ENCODE measurements at regions not wholly inside any gene's neighbourhood (a gene's known extent, or its start where the extent isn't known, plus 50 kb on each side); places are given as distances from the start of the nearest gene placed in this dataset.

GRCh38 chr2:8315531-8316165 lies 366.2 kb upstream of the ID2 start:
- TF ChIP-seq CTCF (IDR thresholded peaks at IDR 0.05; ENCODE audit: low read depth, low read length, poor library complexity, severe bottlenecking) (no peak), EZH2phosphoT487 (IDR thresholded peaks at IDR 0.05; ENCODE audit: borderline replicate concordance, low read length) (no peak)
- Histone ChIP-seq H3K36me3 (ENCODE audit: control insufficient read depth, low read length) (no peaks in the 10 kb centered on the region), H3K27ac (ENCODE audit: low read depth, low read length) (no peak overlapping the region), H4K20me1 (ENCODE audit: control insufficient read depth, insufficient read depth, low read depth, low read length) (no peaks in the 10 kb centered on the region), H3K4me2 (ENCODE audit: low read length) (no peak overlapping the region), H3K4me1 (ENCODE audit: control insufficient read depth, low read length) (peaks cover 40% of the 10 kb centered on the region), H3K9me3 (ENCODE audit: control insufficient read depth, insufficient read depth, low read length) (no peaks in the 10 kb centered on the region), H3K27me3 (ENCODE audit: control insufficient read depth, low read length) (no peaks in the 10 kb centered on the region), H3K9me2 (replicated peaks; ENCODE audit: control insufficient read depth, low read length) (no peaks in the 10 kb centered on the region), H3F3A (ENCODE audit: control insufficient read depth, insufficient read depth) (no peaks in the 10 kb centered on the region), H3K79me2 (ENCODE audit: control insufficient read depth, low read length) (no peaks in the 10 kb centered on the region), H3K4me3 (ENCODE audit: low read length) (no peak overlapping the region)

GRCh38 chr2:8316356-8316755 lies 365.5 kb upstream of the ID2 start:
- H3F3A ChIP-seq (ENCODE audit: control insufficient read depth, insufficient read depth) = no peaks in the 10 kb centered on the region
- H3K9me2 ChIP-seq (replicated peaks; ENCODE audit: control insufficient read depth, low read length) = no peaks in the 10 kb centered on the region
- no peaks in the 10 kb centered on the region for H3K9me3 ChIP-seq (ENCODE audit: control insufficient read depth, insufficient read depth, low read length)
- TF ChIP-seq CTCF (IDR thresholded peaks at IDR 0.05; ENCODE audit: low read depth, low read length, poor library complexity, severe bottlenecking) (no peak), EZH2phosphoT487 (IDR thresholded peaks at IDR 0.05; ENCODE audit: borderline replicate concordance, low read length) (no peak)
- H3K4me3 ChIP-seq (ENCODE audit: low read length) = no peak overlapping the region
- no peaks in the 10 kb centered on the region for H3K79me2 ChIP-seq (ENCODE audit: control insufficient read depth, low read length)
- no peak overlapping the region for H3K4me2 ChIP-seq (ENCODE audit: low read length)
- H3K27ac ChIP-seq (ENCODE audit: low read depth, low read length) = no peak overlapping the region
- H3K4me1 ChIP-seq (ENCODE audit: control insufficient read depth, low read length) = peaks cover 33% of the 10 kb centered on the region
- no peaks in the 10 kb centered on the region for H3K27me3 ChIP-seq (ENCODE audit: control insufficient read depth, low read length)
- no peaks in the 10 kb centered on the region for H3K36me3 ChIP-seq (ENCODE audit: control insufficient read depth, low read length)
- H4K20me1 ChIP-seq (ENCODE audit: control insufficient read depth, insufficient read depth, low read depth, low read length) = no peaks in the 10 kb centered on the region

GRCh38 chr2:8317418-8317817 lies 364.4 kb upstream of the ID2 start:
- H3K36me3 ChIP-seq (ENCODE audit: control insufficient read depth, low read length) = no peaks in the 10 kb centered on the region
- H3K4me2 ChIP-seq (ENCODE audit: low read length) = no peak overlapping the region
- H3K9me2 ChIP-seq (replicated peaks; ENCODE audit: control insufficient read depth, low read length) = no peaks in the 10 kb centered on the region
- no peaks in the 10 kb centered on the region for H3K9me3 ChIP-seq (ENCODE audit: control insufficient read depth, insufficient read depth, low read length)
- TF ChIP-seq EZH2phosphoT487 (IDR thresholded peaks at IDR 0.05; ENCODE audit: borderline replicate concordance, low read length) = no peak
- no peak for TF ChIP-seq CTCF (IDR thresholded peaks at IDR 0.05; ENCODE audit: low read depth, low read length, poor library complexity, severe bottlenecking)
- H3K27ac ChIP-seq (ENCODE audit: low read depth, low read length) = no peak overlapping the region
- H4K20me1 ChIP-seq (ENCODE audit: control insufficient read depth, insufficient read depth, low read depth, low read length) = no peaks in the 10 kb centered on the region
- H3K27me3 ChIP-seq (ENCODE audit: control insufficient read depth, low read length) = no peaks in the 10 kb centered on the region
- no peaks in the 10 kb centered on the region for H3K79me2 ChIP-seq (ENCODE audit: control insufficient read depth, low read length)
- no peak overlapping the region for H3K4me3 ChIP-seq (ENCODE audit: low read length)
- H3K4me1 ChIP-seq (ENCODE audit: control insufficient read depth, low read length) = peaks cover 23% of the 10 kb centered on the region
- H3F3A ChIP-seq (ENCODE audit: control insufficient read depth, insufficient read depth) = no peaks in the 10 kb centered on the region

Data from DOHH2 (cell line).